GM13976 (cell line): ENCODE measurements at regions not wholly inside any gene's neighbourhood (a gene's known extent, or its start where the extent isn't known, plus 50 kb on each side); places are given as distances from the start of the nearest gene placed in this dataset.

Experiments
- DNase-seq: peaks from one replicate; pipeline ENCODE4 v3.0.0; 2012; ENCODE audit warnings: low spot score
- CTCF ChIP-seq: IDR thresholded peaks from 2 replicates; pipeline ENCODE4 v1.5.1; 2012; ENCODE audit warnings: borderline replicate concordance, mild to moderate bottlenecking; ENCODE audit not compliant: insufficient read depth; ENCODE audit errors: extremely low read depth, missing control alignments, control extremely low read depth
- in situ Hi-C: fragments of 300-500 bp; cut with MboI; formaldehyde crosslinking; loops from one replicate; pipeline ENCODE4 v1.12.0; 2022; ENCODE audit warnings: low sequenced_read_pairs, mixed read lengths, inconsistent platforms; ENCODE audit not compliant: unreplicated experiment

- TF ChIP-seq CTCF: no peak
- DNase-seq: no peak
- in situ Hi-C loops: no loop called here
Observed at GRCh38 chr11:106491751-106492150, 414.3 kb downstream of the AASDHPPT start.

- no peak for TF ChIP-seq CTCF
- in situ Hi-C loops: no loop called here
- no peak for DNase-seq
Observed at GRCh38 chr11:106493751-106494150, 416.3 kb downstream of the AASDHPPT start.

GRCh38 chr11:106495046-106495445 lies 417.6 kb downstream of the AASDHPPT start:
- in situ Hi-C loops: no loop called here
- DNase-seq: no peak
- no peak for TF ChIP-seq CTCF

- TF ChIP-seq CTCF: no peak
- DNase-seq: no peak
- in situ Hi-C loops: no loop called here
Observed at GRCh38 chr11:106496677-106497076, 419.2 kb downstream of the AASDHPPT start.

- in situ Hi-C loops: no loop called here
- no peak for TF ChIP-seq CTCF
- no peak for DNase-seq
Observed at GRCh38 chr11:106497321-106497720, 419.9 kb downstream of the AASDHPPT start.

GRCh38 chr11:106497822-106498221 lies 420.4 kb downstream of the AASDHPPT start:
- in situ Hi-C loops: no loop called here
- no peak for TF ChIP-seq CTCF
- DNase-seq: no peak

- no peak for DNase-seq
- no peak for TF ChIP-seq CTCF
- in situ Hi-C loops: no loop called here
Observed at GRCh38 chr11:106503901-106504300, 426.4 kb downstream of the AASDHPPT start.
